ENCODE measurements at regions not wholly inside any gene's neighbourhood (a gene's known extent, or its start where the extent isn't known, plus 50 kb on each side); places are given as distances from the start of the nearest gene placed in this dataset.

GRCh38 chr2:175355246-175355645, 173.7 kb upstream of the ATP5MC3 start:
- intact Hi-C loops (cut with micrococcal nuclease) = no loop called here
- BruUV-seq (replicated peaks) = no TSS peak
- Histone ChIP-seq H3K4me1 (ENCODE audit: control insufficient read depth, extremely low read depth, insufficient read depth, low read length) (no peaks in the 10 kb centered on the region), H3K4me2 (ENCODE audit: insufficient read depth, low read length) (no peak overlapping the region), H3K27me3 (ENCODE audit: control insufficient read depth in 2 of 2, insufficient read depth in 2 of 2, low read length in 2 of 2) (peaks cover 0 to 3% of the 10 kb centered on the region in 2 experiments), H3K27ac (ENCODE audit: insufficient read depth, low read depth, low read length) (no peak overlapping the region), H3K9me3 (replicated peaks; ENCODE audit: control insufficient read depth, insufficient read depth, low read length) (no peaks in the 10 kb centered on the region), H3K9ac (replicated peaks; ENCODE audit: extremely low read depth, insufficient read depth, low read length) (no peak overlapping the region), H3K79me2 (ENCODE audit: control insufficient read depth, insufficient read depth, low read length) (no peaks in the 10 kb centered on the region), H3K9me1 (replicated peaks; ENCODE audit: control insufficient read depth, extremely low read depth, insufficient read depth, low read length) (no peaks in the 10 kb centered on the region), H3K36me3 (ENCODE audit: control insufficient read depth in 2 of 2, extremely low read depth in 1 of 2, insufficient read depth in 2 of 2, low read length in 2 of 2) (no peaks in the 10 kb centered on the region), H4K20me1 (replicated peaks; ENCODE audit: control insufficient read depth, extremely low read depth, insufficient read depth, low read length) (no peaks in the 10 kb centered on the region), H3K4me3 (replicated peaks in 1 of 3; ENCODE audit: insufficient read depth in 1 of 3, low read depth in 1 of 3, low read length in 3 of 3) (no peak overlapping the region), H2AFZ (ENCODE audit: low read depth, low read length) (no peak overlapping the region)
- dilution Hi-C loops (cut with MboI; ENCODE audit: extremely low pct_ligation_motif_present, low sequenced_read_pairs) = no loop called here
- CTCF ChIA-PET = no interaction called here
- no peak for FAIRE-seq
- DNase-seq (ENCODE audit: low read depth, low spot score) = no peak
- TF ChIP-seq POLR2AphosphoS5 (IDR thresholded peaks at IDR 0.05; ENCODE audit: insufficient read depth, low read depth, low read length) (no peak), JUN (IDR thresholded peaks at IDR 0.05; ENCODE audit: borderline replicate concordance, insufficient read depth, insufficient read length, low read depth) (no peak), MYC (IDR thresholded peaks at IDR 0.05; ENCODE audit: low read depth, low read length) (no peak), EZH2 (IDR thresholded peaks at IDR 0.05; ENCODE audit: borderline replicate concordance, low read depth, low read length, severe bottlenecking) (no peak), GATA2 (IDR thresholded peaks at IDR 0.05; ENCODE audit: insufficient read depth, insufficient read length, low read depth, low read length) (no peak), FOS (IDR thresholded peaks at IDR 0.05; ENCODE audit: borderline replicate concordance, insufficient read depth, low read length) (no peak), POLR2A (IDR thresholded peaks at IDR 0.05; ENCODE audit: low read depth, low read length) (no peak)
- TF ChIP-seq, protein P1, sequence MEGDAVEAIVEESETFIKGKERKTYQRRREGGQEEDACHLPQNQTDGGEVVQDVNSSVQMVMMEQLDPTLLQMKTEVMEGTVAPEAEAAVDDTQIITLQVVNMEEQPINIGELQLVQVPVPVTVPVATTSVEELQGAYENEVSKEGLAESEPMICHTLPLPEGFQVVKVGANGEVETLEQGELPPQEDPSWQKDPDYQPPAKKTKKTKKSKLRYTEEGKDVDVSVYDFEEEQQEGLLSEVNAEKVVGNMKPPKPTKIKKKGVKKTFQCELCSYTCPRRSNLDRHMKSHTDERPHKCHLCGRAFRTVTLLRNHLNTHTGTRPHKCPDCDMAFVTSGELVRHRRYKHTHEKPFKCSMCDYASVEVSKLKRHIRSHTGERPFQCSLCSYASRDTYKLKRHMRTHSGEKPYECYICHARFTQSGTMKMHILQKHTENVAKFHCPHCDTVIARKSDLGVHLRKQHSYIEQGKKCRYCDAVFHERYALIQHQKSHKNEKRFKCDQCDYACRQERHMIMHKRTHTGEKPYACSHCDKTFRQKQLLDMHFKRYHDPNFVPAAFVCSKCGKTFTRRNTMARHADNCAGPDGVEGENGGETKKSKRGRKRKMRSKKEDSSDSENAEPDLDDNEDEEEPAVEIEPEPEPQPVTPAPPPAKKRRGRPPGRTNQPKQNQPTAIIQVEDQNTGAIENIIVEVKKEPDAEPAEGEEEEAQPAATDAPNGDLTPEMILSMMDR (IDR thresholded peaks at IDR 0.05; ENCODE audit: extremely low read depth in 1 of 2, insufficient read depth in 1 of 2, low read depth in 1 of 2, low read length in 2 of 2) = no peak
- TF ChIP-seq, protein P2, sequence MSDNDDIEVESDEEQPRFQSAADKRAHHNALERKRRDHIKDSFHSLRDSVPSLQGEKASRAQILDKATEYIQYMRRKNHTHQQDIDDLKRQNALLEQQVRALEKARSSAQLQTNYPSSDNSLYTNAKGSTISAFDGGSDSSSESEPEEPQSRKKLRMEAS (IDR thresholded peaks at IDR 0.05; ENCODE audit: insufficient read depth, insufficient read length) = no peak
- POLR2A ChIA-PET = no interaction called here

Measured in endothelial cell of umbilical vein (primary cell).